CMK (cell line): ENCODE measurements at regions not wholly inside any gene's neighbourhood (a gene's known extent, or its start where the extent isn't known, plus 50 kb on each side); places are given as distances from the start of the nearest gene placed in this dataset.

Experiments used
- DNase-seq: peaks from one replicate; pipeline ENCODE4 v3.0.0-alpha.2; 2010; ENCODE audit warnings: low read depth

GRCh38 chr9:14395317-14396082 lies 81.6 kb upstream of the NFIB start:
- DNase-seq: peak; percentile 74

- DNase-seq: no peak
These were observed 79.5 kb upstream of the NFIB start for GRCh38 chr9:14393418-14393817.

GRCh38 chr9:14391620-14392019 lies 77.7 kb upstream of the NFIB start:
- no peak for DNase-seq

GRCh38 chr9:14389657-14390056 lies 75.7 kb upstream of the NFIB start:
- no peak for DNase-seq

- DNase-seq: no peak
These were observed 75.2 kb upstream of the NFIB start for GRCh38 chr9:14389146-14389545.

- no peak for DNase-seq
These were observed 69.8 kb upstream of the NFIB start for GRCh38 chr9:14383773-14384172.

GRCh38 chr9:14383294-14383693 lies 69.4 kb upstream of the NFIB start:
- DNase-seq: no peak

GRCh38 chr9:14380061-14380836 lies 66.3 kb upstream of the NFIB start:
- DNase-seq: no peak

GRCh38 chr9:14379280-14379679 lies 65.3 kb upstream of the NFIB start:
- no peak for DNase-seq

GRCh38 chr9:14373706-14374105 lies 59.8 kb upstream of the NFIB start:
- DNase-seq: no peak

- DNase-seq: no peak
These were observed 59.4 kb upstream of the NFIB start for GRCh38 chr9:14373336-14373666.

- DNase-seq: no peak
These were observed 58.7 kb upstream of the NFIB start for GRCh38 chr9:14372437-14373335.

- DNase-seq: no peak
These were observed 55.1 kb upstream of the NFIB start for GRCh38 chr9:14369011-14369410.

- DNase-seq: no peak
These were observed 52.1 kb upstream of the NFIB start for GRCh38 chr9:14366076-14366475.

- DNase-seq: no peak
These were observed 51.7 kb upstream of the NFIB start for GRCh38 chr9:14365670-14366069.
